RWPE2 (cell line): ENCODE measurements at regions not wholly inside any gene's neighbourhood (a gene's known extent, or its start where the extent isn't known, plus 50 kb on each side); places are given as distances from the start of the nearest gene placed in this dataset.

ENCODE experiments used
- ATAC-seq: fragments of 200-7000 bp; cut with Tn5 transposase; 3 replicates; pipeline ENCODE4 v1.9.1; 2021; ENCODE audit warnings: low read depth
- DNase-seq: peaks from one replicate; pipeline ENCODE4 v3.0.0-alpha.2; 2020; ENCODE audit warnings: low spot score
- H3K27ac ChIP-seq: fragments of 450-650 bp; 2 replicates; pipeline ENCODE4 v1.5.1; 2017; ENCODE audit warnings: mild to moderate bottlenecking; ENCODE audit not compliant: poor library complexity, severe bottlenecking
- H3K27me3 ChIP-seq: fragments of 250-450 bp; sonication (Bioruptor Pico); 2 replicates; pipeline ENCODE4 v1.5.1; 2021; ENCODE audit warnings: mild to moderate bottlenecking, moderate library complexity; ENCODE audit not compliant: insufficient read depth, poor library complexity, severe bottlenecking
- H3K36me3 ChIP-seq: fragments of 250-450 bp; sonication (Bioruptor Pico); 2 replicates; pipeline ENCODE4 v1.5.1; 2020; ENCODE audit warnings: low read depth, mild to moderate bottlenecking, moderate library complexity
- H3K4me1 ChIP-seq: fragments of 250-450 bp; sonication (Bioruptor Pico); 2 replicates; pipeline ENCODE4 v1.5.1; 2021; ENCODE audit warnings: mild to moderate bottlenecking, moderate library complexity; ENCODE audit not compliant: insufficient read depth, poor library complexity, severe bottlenecking
- H3K4me3 ChIP-seq: fragments of 250-450 bp; sonication (Bioruptor Pico); 2 replicates; pipeline ENCODE4 v1.5.1; 2021; ENCODE audit warnings: mild to moderate bottlenecking, moderate library complexity; ENCODE audit not compliant: severe bottlenecking
- H3K9me3 ChIP-seq: fragments of 250-450 bp; sonication (Bioruptor Pico); 2 replicates; pipeline ENCODE4 v1.5.1; 2021; ENCODE audit warnings: mild to moderate bottlenecking, moderate library complexity; ENCODE audit not compliant: severe bottlenecking
- CTCF ChIP-seq: fragments of 450-650 bp; IDR thresholded peaks from one replicate; pipeline ENCODE4 v1.5.1; 2017; ENCODE audit warnings: mild to moderate bottlenecking, moderate library complexity; ENCODE audit not compliant: poor library complexity, severe bottlenecking

- H3K4me3 ChIP-seq: no peak overlapping the region
- H3K9me3 ChIP-seq: no peaks in the 10 kb centered on the region
- no peaks in the 10 kb centered on the region for H3K36me3 ChIP-seq
- no peaks in the 10 kb centered on the region for H3K27me3 ChIP-seq
- DNase-seq (no peak), ATAC-seq (no peak)
- H3K27ac ChIP-seq: no peak overlapping the region
- TF ChIP-seq CTCF: no peak
- no peaks in the 10 kb centered on the region for H3K4me1 ChIP-seq
These were observed 1233.8 kb upstream of the CNTN5 start for GRCh38 chr11:97786961-97787360.

- H3K27ac ChIP-seq: no peak overlapping the region
- no peaks in the 10 kb centered on the region for H3K4me1 ChIP-seq
- no peak for TF ChIP-seq CTCF
- no peaks in the 10 kb centered on the region for H3K9me3 ChIP-seq
- no peaks in the 10 kb centered on the region for H3K36me3 ChIP-seq
- no peak overlapping the region for H3K4me3 ChIP-seq
- ATAC-seq: no peak
- no peak for DNase-seq
- no peaks in the 10 kb centered on the region for H3K27me3 ChIP-seq
These were observed 1225.9 kb upstream of the CNTN5 start for GRCh38 chr11:97794876-97795275.

- TF ChIP-seq CTCF: no peak
These were observed 1219.9 kb upstream of the CNTN5 start for GRCh38 chr11:97800891-97801290.

DNA sequence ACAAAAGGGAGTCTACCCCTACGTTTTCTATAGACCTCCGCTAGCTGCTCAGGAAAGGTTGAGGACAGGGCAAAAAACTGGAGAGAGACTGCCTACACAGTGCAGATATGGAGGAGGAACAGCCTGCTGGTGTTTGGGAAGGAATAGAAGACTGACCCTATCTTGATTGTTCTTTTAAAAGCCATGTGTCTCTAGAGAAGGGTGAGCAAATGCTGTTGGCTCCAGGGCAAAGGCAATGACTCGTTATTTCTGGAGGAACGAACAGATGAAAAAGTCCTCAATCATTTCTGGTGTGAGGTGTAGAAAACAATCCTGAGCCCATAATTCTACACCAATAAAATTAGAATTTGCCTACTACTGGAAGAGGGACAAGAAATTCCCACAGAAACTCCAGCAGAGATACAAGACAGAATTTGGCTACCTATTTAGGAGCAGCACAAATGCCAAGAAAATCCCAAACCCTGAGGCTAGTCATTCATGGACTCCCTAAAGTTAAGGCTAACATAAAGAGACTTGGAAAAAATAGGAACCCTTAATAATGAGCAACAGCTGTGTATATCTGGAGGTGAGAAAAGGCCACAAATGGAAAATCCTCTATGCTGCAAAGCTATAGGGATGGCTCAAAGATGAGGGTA is 1206.3 kb upstream of the CNTN5 start:
- TF ChIP-seq CTCF: no peak
- Histone ChIP-seq H3K27me3 (no peaks in the 10 kb centered on the region), H3K4me3 (no peak overlapping the region), H3K27ac (no peak overlapping the region), H3K4me1 (no peaks in the 10 kb centered on the region), H3K36me3 (no peaks in the 10 kb centered on the region), H3K9me3 (no peaks in the 10 kb centered on the region)
- ATAC-seq: no peak
- DNase-seq: no peak

More at GRCh38 chr11:97800891-97801290, 1219.9 kb upstream of the CNTN5 start:
- Histone ChIP-seq H3K9me3 (no peaks in the 10 kb centered on the region), H3K27ac (no peak overlapping the region), H3K4me3 (no peak overlapping the region), H3K4me1 (no peaks in the 10 kb centered on the region), H3K36me3 (no peaks in the 10 kb centered on the region; the same call in 1 of the 2 replicates), H3K27me3 (peaks cover 2% of the 10 kb centered on the region)
- ATAC-seq: no peak
- no peak for DNase-seq

DNA sequence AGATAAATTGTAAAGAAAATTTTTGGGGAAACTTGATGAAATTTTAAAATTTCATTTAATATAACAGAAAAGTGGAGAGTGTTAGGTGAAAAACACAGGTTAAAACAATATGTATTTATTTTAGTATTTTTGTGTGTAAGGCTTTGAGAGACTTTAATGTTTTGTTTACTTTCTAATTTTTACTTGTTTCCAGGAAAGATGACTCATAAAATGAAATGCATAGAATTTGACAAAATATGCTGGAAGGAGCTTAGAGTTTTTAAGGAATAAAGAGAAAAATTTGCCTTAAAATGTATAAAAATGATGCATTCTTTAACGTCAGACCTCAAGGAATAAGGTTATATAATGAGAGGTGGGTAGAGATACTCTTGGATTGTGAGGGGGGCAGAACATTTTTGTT is 1205.1 kb upstream of the CNTN5 start:
- no peaks in the 10 kb centered on the region for H3K27me3 ChIP-seq
- no peaks in the 10 kb centered on the region for H3K9me3 ChIP-seq
- H3K4me1 ChIP-seq: no peaks in the 10 kb centered on the region
- no peak overlapping the region for H3K4me3 ChIP-seq
- ATAC-seq (no peak), DNase-seq (no peak)
- H3K36me3 ChIP-seq: no peaks in the 10 kb centered on the region
- no peak for TF ChIP-seq CTCF
- no peak overlapping the region for H3K27ac ChIP-seq
